GM18870 (cell line): ENCODE measurements at regions not wholly inside any gene's neighbourhood (a gene's known extent, or its start where the extent isn't known, plus 50 kb on each side); places are given as distances from the start of the nearest gene placed in this dataset.
"Not testable (repeated sequence)": the region's sequence is repeated elsewhere in the genome, so short reads cannot be mapped to it uniquely, and the experiment has no call there.

Experiments used
- ATAC-seq: cut with Tn5 transposase; IDR thresholded peaks from one replicate; pipeline ENCODE4 v1.9.1; 2021; ENCODE audit warnings: moderate library complexity; ENCODE audit not compliant: unreplicated experiment

- ATAC-seq: not testable (repeated sequence)
Measured at GRCh38 chr1:95297906-95298305, 63.9 kb downstream of the RWDD3 start.

- no peak for ATAC-seq
Measured at GRCh38 chr1:95301091-95301490, 67.1 kb downstream of the RWDD3 start.

- ATAC-seq: no peak
Measured at GRCh38 chr1:95301614-95302013, 67.6 kb downstream of the RWDD3 start.

- ATAC-seq: no peak
Measured at GRCh38 chr1:95304803-95305202, 70.8 kb downstream of the RWDD3 start.

- no peak for ATAC-seq
Measured at GRCh38 chr1:95308276-95309030, 74.4 kb downstream of the RWDD3 start.

GRCh38 chr1:95309031-95309471, 75.0 kb downstream of the RWDD3 start:
- ATAC-seq: no peak

DNA sequence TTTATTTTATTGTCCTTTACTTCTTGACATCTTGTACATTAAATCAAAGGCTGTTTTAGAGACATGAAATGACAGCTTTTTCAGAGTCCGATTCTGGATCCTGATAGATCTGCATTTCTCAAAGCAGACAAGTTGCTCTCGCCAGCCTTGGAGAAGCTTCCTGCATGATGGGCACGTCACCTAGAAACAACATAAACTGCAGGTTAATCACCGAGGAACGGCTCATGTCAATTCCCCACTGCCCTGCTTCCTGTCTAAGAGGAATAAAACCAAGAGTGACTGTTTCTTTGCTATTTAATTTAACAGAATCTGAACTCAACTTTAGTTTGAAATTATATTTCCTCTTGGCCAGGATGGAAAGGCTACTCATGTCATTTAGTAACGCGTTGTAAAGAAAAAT, 77.0 kb downstream of the RWDD3 start:
- ATAC-seq: no peak

DNA sequence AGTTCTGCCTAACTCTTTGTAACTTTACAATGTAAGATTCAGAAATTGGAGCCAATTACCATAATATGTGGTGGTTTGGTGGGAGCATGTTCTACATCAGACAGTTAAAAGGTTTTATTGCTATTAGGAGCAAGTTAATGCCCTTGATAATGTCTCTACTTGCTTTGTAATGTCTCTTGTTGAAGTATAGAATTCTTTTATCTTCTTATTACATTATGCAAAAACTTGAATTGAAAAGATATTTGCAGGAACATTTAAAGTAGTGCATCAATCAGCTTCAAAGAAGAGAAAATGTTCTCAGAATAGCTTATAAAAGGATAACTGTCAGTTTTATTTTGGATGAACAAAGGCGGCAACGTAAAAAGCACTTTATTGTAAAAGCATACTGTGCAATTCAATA, 77.8 kb downstream of the RWDD3 start:
- ATAC-seq: no peak

GRCh38 chr1:95312181-95312580, 78.2 kb downstream of the RWDD3 start:
- ATAC-seq: no peak

- ATAC-seq: no peak
Measured at GRCh38 chr1:95313527-95313926, 79.5 kb downstream of the RWDD3 start.

DNA sequence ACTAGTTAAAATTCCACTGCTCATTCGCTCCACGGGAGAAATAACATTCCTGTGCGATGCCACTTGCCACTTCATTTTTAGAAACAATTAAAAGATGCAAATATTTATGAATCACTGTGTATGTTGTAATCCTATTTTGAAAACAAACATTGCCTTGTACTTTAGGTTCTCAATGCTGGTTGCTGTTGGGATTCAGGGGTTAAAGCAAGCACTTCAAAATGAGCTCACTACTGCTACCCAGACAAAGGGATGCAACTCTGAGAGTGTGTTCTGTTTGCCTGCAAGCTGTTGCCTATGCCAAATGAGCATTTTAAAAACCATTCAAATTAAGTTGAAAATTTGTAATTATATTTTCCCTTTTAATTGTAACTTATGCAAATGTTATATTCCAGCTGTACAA, 87.5 kb downstream of the RWDD3 start:
- no peak for ATAC-seq

GRCh38 chr1:95323123-95323522, 89.1 kb downstream of the RWDD3 start:
- ATAC-seq: no peak

GRCh38 chr1:95325349-95325748, 91.3 kb downstream of the RWDD3 start:
- no peak for ATAC-seq

DNA sequence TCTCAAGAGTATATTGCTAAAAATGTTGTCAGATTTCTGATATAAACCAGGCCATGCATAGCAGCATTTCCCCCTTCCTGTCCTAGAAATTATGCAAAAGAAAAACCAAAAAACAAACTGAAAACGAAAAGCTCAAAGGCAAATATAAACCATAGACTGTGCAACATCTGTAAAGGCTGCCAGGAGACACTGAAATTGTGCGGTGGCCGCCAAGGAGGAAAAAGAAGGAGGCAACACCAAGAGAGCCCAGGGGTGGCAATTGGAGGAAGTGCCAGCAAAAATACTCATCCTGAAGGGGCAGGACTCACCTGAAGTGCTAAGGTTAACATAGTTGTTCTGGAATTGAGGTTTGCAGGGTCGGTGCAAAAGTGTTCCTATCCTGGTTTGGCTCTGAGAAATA, 92.0 kb downstream of the RWDD3 start:
- ATAC-seq: no peak

DNA sequence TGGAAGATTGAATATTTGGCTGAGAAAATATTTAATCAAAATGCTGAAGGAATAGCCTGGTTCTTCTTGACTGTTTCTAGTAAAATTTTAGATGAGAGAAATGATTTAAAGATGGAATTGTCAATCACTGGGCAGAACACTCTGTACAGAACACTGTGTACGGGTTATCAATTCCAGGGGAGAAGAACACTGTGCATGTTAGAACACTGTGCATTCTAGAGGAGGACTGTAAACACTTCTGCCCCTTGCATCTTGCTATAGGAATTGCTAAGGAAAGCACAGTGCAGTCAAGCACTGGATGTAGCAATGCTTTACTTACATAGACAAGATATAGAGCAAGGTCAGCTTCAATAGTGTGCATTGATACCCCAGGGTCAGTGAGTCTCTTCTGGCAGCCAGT, 98.7 kb downstream of the RWDD3 start:
- ATAC-seq: no peak

- no peak for ATAC-seq
Measured at GRCh38 chr1:95339377-95339776, 105.4 kb downstream of the RWDD3 start.

GRCh38 chr1:95340061-95340460, 106.1 kb downstream of the RWDD3 start:
- no peak for ATAC-seq

DNA sequence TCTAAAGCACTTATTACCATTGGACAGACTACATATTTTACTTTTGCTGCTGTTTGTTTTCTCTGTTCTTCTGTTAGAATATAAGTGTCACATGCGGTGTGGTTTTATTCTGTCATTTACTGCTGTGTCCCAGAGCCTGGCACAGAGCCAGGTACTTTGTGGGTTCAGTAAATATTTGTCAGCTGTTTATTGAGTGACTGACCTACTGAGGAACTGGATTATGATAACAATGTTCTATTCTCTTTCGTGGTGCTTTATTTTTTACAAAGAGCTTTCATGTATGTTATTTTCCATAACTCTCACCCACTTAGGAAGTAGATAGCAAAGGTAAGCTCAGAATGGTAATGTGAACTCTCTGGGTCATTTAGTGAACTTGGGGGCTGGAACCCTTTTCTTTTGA, 118.8 kb downstream of the RWDD3 start:
- no peak for ATAC-seq

- ATAC-seq: no peak
Measured at GRCh38 chr1:95353194-95353593, 119.2 kb downstream of the RWDD3 start.

DNA sequence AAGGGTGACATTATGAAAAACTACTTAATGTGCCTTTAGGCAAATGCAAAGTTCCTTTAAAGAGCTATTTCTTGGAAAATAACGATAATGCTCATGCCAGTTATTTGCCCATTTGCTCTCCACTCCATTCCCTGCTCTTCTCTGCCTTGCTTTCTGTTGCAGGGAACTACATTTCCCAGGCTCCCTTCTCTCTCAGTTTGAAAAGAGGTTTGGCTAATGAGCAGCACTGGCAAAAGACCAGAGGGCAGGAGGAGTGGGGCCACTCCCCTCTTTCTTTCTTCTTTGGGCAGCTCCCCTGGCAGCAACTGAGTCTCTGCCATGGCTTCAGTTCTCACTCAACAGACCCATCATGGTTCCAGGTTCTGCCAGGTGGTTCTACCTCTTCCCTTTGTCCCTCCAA, 130.5 kb downstream of the RWDD3 start:
- ATAC-seq: no peak

- ATAC-seq: no peak
Measured at GRCh38 chr1:95366498-95366897, 132.5 kb downstream of the RWDD3 start.

DNA sequence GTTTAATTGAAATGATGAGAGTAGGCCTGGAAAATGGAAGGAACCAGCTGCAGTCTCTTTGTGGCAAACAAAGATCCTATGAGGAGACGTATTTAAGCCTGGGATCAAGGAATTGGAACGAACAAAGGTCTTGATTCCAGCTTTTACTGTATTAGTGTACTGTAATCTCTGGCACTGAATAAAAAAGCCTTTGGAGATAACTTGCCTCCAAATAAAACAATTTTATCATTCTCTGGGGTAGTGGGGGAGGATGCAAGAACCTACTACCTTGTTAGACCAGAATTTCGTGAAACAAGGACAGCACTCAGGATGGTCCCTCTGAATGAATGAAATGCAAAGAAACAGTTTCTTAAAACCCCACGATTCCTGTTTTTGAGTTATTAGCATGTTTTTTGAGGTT, 134.2 kb downstream of the RWDD3 start:
- no peak for ATAC-seq
